AG04450 (cell line): ENCODE measurements at regions not wholly inside any gene's neighbourhood (a gene's known extent, or its start where the extent isn't known, plus 50 kb on each side); places are given as distances from the start of the nearest gene placed in this dataset.

Experiments
- CTCF ChIA-PET: fragments of 300-600, 350-600 bp; formaldehyde crosslinking; extraction: SDS; loops from one replicate; lab custom pipeline; 2022; ENCODE audit warnings: antibody characterized with exemption, inconsistent platforms; lab: Charles Lee
- POLR2A ChIA-PET: fragments of 350-600 bp; formaldehyde crosslinking; extraction: SDS; loops from one replicate; lab custom pipeline; 2021; ENCODE audit warnings: antibody characterized with exemption, inconsistent platforms; lab: Yijun Ruan, JAX
- DNase-seq: peaks from one replicate; pipeline ENCODE4 v3.0.0-alpha.2; 2011; ENCODE audit warnings: low read depth, low spot score
- H3K27ac ChIP-seq: one replicate; pipeline ENCODE4 v1.5.1; 2012; ENCODE audit warnings: low read depth, low read length, control low read depth
- H3K27me3 ChIP-seq: one replicate; pipeline ENCODE4 v1.6.0; 2012; ENCODE audit warnings: low read length; ENCODE audit not compliant: control insufficient read depth, insufficient read depth
- H3K4me3 ChIP-seq: 2 replicates; pipeline ENCODE4 v1.5.1; 2011; ENCODE audit warnings: mild to moderate bottlenecking, low read depth, low read length, control low read depth
- H3K9me3 ChIP-seq: 2 replicates; pipeline ENCODE4 v1.5.1; 2012; ENCODE audit warnings: low read length; ENCODE audit not compliant: control insufficient read depth, insufficient read depth
- CTCF ChIP-seq: IDR thresholded peaks from 2 replicates; pipeline ENCODE4 v1.5.1; 2011; ENCODE audit warnings: low read depth, low read length, control low read depth, inconsistent platforms

GRCh38 chr3:80606073-80606472 lies 838.3 kb upstream of the ROBO1 start:
- TF ChIP-seq CTCF = no peak
- CTCF ChIA-PET = no interaction called here

GRCh38 chr3:80601479-80601878 lies 833.7 kb upstream of the ROBO1 start:
- ChIA-PET CTCF (no interaction called here), POLR2A (no interaction called here)
- no peak overlapping the region for H3K4me3 ChIP-seq
- no peak for TF ChIP-seq CTCF
- no peak overlapping the region for H3K27ac ChIP-seq
- no peak for DNase-seq
- H3K9me3 ChIP-seq = no peaks in the 10 kb centered on the region; the same call in 1 of the 2 replicates
- no peaks in the 10 kb centered on the region for H3K27me3 ChIP-seq

More at GRCh38 chr3:80606073-80606472, 838.3 kb upstream of the ROBO1 start:
- no peak for DNase-seq
- Histone ChIP-seq H3K27me3 (no peaks in the 10 kb centered on the region), H3K9me3 (peaks cover 2% of the 10 kb centered on the region; the same call in 1 of the 2 replicates), H3K4me3 (no peak overlapping the region), H3K27ac (no peak overlapping the region)
- POLR2A ChIA-PET = no interaction called here

- Histone ChIP-seq H3K4me3 (no peak overlapping the region), H3K9me3 (peaks cover 4% of the 10 kb centered on the region; the same call in 1 of the 2 replicates), H3K27me3 (no peaks in the 10 kb centered on the region), H3K27ac (no peak overlapping the region)
- no peak for TF ChIP-seq CTCF
- POLR2A ChIA-PET = no interaction called here
- DNase-seq = no peak
- CTCF ChIA-PET = no interaction called here
Measured at GRCh38 chr3:80592792-80593191, 825.0 kb upstream of the ROBO1 start.

GRCh38 chr3:80586338-80586737 lies 818.5 kb upstream of the ROBO1 start:
- no peak for DNase-seq
- Histone ChIP-seq H3K4me3 (no peak overlapping the region), H3K9me3 (peaks cover 5% of the 10 kb centered on the region; the same call in 1 of the 2 replicates), H3K27ac (no peak overlapping the region), H3K27me3 (no peaks in the 10 kb centered on the region)
- ChIA-PET POLR2A (no interaction called here), CTCF (no interaction called here)
- no peak for TF ChIP-seq CTCF

DNA sequence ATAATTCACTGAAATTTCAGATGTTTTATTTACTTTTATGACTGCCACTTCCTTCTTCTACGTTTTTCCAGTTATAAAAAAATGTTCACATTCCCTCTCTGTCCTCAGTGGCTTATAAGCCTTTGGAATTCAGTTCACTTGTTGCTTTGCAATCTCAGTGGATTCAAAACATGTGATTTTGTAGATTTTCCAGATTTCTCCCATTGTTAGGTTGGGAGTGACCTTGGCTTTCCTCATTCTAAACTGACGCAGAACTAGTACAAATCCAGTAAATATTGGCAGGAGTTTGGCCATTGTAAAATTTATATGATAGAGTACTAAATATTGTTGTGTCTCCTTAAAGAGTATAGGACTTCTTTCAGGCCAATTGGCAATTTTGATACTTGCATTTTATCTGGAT lies 812.3 kb upstream of the ROBO1 start:
- no peak for TF ChIP-seq CTCF
- DNase-seq = no peak
- Histone ChIP-seq H3K27ac (no peak overlapping the region), H3K27me3 (no peaks in the 10 kb centered on the region), H3K4me3 (no peak overlapping the region), H3K9me3 (no peaks in the 10 kb centered on the region)
- ChIA-PET CTCF (no interaction called here), POLR2A (no interaction called here)
